GM19240 (cell line): ENCODE measurements at regions not wholly inside any gene's neighbourhood (a gene's known extent, or its start where the extent isn't known, plus 50 kb on each side); places are given as distances from the start of the nearest gene placed in this dataset.
"Not testable (repeated sequence)": the region's sequence is repeated elsewhere in the genome, so short reads cannot be mapped to it uniquely, and the experiment has no call there.

Experiments used
- DNase-seq: peaks from one replicate; pipeline ENCODE4 v3.0.0; 2011; ENCODE audit warnings: low spot score; ENCODE audit not compliant: insufficient read length

GRCh38 chr16:87045466-87046216, 271.6 kb downstream of the C16orf95 start:
- DNase-seq: no peak

DNA sequence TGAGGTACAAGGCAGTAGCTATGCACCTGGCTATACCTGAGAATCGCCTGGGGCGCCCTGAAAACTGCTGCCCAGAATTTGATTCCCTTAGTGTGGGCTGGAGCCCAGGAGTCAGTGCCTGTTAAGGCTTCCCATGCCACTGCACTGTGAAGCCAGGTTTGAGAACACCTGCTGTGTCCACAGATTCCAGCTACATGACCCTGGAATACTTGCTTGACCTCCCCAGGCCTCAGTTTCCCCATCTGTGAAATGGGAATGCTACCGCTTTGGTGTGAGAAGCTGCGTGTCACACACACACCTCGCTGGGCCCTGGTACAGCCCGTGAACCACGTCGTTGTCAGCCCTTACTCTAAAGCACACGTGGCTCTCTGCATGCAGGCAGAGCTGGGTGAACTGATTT, 271.0 kb downstream of the C16orf95 start:
- DNase-seq: no peak

- no peak for DNase-seq
Observed at GRCh38 chr16:87047221-87048037, 269.8 kb downstream of the C16orf95 start.

DNA sequence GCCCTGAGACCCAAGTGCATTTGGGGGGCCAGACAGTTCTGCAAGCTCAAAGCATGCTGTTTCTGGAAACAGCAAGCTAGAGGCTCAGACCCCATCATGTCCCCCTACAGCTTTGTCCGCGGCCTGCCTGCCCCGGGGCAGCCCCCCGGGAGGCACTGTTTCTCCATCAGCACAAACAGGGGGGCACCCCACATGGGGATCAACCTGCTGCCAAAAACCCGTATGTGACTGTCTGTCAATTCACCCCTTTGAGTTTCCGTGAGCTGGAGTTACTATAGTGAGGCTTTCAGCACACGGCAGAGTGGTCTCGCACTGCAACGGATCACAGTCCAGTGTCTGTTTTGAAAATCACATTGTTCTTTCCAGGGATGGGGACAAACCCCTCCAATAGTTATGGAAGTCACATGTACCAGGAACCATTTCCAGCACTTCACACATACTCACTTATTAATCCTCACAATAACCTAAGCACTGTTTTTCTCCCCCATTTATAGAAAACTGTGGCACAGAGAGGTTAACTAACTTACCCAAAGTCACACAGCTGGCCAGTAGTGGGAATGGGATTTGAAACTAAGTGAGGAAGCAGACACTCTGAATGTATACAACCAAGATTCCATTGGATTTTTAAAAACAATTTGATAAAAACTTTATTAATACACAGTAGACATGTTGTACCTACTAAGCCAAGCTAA, 269.0 kb downstream of the C16orf95 start:
- DNase-seq: no peak

- DNase-seq: no peak
Observed at GRCh38 chr16:87048730-87049115, 268.5 kb downstream of the C16orf95 start.

GRCh38 chr16:87049216-87049615, 268.0 kb downstream of the C16orf95 start:
- not testable (repeated sequence) for DNase-seq

DNA sequence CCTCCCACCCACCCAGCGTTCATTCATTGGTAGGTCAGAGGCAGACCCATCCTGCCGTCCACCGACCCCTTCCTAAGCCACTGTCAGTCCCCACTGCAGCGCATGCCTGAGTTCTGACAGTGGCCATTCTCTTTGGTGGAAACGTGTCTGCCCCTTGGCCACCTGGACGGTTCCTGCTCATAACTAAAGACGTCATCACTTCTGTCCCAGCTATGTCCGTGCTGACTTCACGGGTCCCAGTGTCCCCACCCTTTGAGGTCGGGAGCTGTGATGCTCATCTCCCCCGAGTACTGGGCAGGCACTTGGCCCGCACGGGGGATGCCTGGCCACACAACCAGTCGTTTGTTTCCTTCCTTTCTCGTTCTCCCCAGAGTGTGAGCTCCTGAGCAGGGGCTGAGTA, 267.1 kb downstream of the C16orf95 start:
- DNase-seq: no peak

- no peak for DNase-seq
Observed at GRCh38 chr16:87051526-87052320, 265.5 kb downstream of the C16orf95 start.

DNA sequence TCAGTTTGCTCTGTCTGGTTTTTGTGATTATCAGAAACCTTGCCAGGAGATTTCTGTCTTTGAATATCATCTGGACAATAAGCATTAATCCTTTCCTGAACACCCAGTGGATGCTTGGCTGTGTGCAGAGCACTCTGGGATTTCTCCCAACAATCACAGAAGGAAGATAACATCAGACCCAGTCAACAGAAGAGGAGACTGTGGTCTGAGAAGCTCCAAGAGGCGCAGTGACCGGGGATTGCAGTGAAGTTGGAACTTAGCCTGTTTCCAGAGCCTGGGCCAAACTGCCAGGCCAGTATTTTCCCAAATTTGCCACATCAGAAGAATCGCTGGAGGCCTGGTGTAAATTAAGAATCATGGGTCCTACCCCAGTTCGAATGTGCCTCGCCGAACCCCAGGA, 264.7 kb downstream of the C16orf95 start:
- DNase-seq: no peak

- DNase-seq: no peak
Observed at GRCh38 chr16:87053016-87053982, 263.9 kb downstream of the C16orf95 start.

DNA sequence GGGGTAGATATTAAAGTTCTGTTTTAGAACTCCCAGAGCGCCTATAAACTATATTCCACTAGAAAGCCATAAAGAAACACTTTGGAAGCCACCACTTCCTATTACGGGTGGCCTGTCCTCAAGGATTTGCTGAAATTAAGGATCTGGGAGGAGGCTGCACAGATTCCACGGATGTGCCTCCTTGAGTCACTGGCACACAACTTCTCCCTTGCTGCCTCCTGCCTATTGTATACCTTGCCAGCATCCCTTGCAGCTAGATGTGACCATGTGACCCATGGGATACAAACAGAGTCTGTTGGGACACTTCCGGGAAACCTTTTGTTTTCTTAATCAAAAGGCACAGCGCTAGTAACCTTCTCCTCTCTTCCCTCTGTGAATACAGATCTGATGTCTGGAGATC, 263.0 kb downstream of the C16orf95 start:
- DNase-seq: no peak

GRCh38 chr16:87054856-87055255, 262.3 kb downstream of the C16orf95 start:
- no peak for DNase-seq

DNA sequence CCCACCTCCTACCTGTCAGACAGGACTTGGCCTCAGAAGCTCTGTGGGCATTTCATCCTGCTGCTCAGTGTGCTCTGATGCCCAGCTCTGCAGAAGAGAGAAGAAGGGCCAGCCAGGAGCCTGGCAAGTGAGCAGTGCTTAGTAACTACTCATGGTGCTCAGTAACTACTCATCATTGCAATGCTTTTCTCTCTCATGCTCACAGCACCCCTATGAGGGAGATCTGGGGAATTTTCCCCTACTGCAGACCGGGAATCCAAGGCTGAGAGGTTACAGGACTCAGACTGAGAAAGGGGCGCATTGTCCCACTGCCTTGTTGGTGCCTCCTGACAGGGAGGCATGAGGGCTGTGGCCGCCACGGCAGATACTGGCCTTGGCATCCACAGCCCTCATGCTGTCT, 261.1 kb downstream of the C16orf95 start:
- no peak for DNase-seq

DNA sequence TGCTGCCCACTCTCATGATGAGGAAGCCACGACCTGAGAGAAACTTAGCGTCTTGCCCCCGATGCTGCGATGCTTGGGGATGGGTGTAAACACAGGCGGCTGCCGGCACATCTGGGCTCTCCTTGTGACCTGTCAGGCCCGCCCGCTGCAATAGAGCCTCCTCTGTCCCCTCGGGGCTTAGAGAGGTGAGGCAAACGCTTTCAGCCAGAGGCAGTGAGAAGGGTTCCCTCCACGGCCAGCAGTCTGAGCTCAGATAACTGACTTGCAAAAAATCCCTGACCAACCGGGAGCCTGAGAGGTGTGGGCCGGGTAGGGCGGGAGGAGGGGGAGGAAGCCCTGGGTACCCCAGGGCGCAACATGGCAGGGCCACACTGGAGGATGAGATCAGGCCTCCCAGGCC, 260.6 kb downstream of the C16orf95 start:
- DNase-seq: no peak

DNA sequence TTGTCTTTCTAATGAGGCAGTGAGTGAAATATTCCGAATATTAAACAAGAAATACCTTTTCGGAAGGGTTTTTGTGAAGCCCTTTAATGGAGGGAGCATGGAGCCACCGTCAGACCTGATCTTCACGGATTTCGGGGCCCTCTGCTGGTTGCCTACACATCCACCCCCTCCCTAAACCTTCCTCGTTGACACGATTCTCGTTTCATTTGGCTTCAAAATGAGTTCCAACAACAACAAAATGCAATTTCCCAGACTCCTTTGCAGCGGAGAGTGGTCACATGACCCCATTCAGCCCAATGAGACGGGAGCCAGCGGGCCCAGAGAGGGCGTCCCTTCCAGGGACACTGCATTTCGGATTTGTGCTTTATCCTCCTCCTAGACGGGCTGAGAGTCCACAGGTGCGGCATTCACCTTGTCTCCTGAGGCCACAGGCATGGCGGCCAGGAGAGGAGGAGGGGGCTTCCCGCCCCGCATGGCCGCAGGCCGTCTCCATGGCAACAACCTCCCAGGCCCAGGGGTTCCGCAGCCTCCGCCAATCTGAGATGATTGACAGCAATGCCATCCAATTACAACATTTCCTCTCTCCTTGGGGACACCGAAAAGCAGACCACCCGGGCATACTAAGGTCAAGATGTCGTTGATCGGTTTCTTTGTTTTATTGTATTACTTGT, 259.8 kb downstream of the C16orf95 start:
- no peak for DNase-seq

DNA sequence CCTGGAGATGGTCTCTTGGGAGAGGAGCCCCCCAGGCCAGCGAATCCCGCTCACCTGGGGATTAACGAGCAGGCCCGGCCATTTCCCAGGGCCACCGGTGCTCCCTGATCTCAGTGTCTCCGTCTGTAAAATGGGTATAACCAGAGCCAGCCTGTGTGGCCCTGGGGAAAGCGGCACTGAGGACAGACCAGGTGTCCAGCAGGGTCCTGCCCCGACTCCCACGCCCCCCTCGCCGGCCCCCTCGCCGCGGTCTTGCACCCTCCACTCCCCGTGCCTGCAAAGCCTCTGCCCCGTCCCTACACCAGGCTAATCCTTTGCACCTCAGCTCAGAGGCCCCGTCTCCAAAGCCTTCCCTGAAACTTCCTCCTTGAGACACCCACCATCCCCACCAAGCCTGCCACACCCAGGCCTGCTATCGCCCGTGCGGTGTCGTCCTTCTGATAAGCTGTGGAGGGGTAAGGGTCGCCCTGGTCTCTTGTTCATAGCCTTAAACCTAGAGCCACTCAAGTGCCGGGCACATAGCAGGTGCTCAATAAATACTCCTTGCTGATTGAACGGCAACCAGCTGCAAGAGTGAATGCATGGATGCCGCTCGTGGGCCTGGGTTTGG, 259.1 kb downstream of the C16orf95 start:
- DNase-seq: no peak

DNA sequence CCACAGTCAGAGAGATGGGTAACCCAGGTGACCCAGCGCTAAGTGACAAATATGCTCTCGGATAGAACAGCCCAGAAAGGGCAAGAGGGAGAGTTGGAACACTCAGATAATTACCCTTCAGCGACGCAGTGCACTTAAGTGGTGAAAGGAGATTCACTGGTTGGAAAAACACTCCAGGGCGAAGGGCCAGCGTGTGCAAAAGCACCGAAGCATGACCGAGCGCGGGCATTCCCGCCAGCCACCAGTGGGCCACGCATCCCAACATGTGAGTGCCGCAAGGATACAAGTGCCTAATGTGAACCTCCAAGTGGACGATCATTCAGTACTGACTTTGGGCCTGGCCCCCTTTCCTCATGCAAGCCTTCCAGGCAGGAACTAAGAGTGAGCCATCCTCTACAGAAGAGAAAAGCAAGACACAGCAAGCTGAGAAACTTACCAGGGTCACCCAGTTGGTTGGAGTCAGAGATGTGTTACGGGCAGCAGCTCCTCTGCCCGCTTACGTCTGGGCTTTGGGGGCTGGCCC, 258.4 kb downstream of the C16orf95 start:
- no peak for DNase-seq

GRCh38 chr16:87060034-87060986, 256.9 kb downstream of the C16orf95 start:
- DNase-seq: peak; percentile 29
